ENCODE measurements at regions not wholly inside any gene's neighbourhood (a gene's known extent, or its start where the extent isn't known, plus 50 kb on each side); places are given as distances from the start of the nearest gene placed in this dataset.

DNA sequence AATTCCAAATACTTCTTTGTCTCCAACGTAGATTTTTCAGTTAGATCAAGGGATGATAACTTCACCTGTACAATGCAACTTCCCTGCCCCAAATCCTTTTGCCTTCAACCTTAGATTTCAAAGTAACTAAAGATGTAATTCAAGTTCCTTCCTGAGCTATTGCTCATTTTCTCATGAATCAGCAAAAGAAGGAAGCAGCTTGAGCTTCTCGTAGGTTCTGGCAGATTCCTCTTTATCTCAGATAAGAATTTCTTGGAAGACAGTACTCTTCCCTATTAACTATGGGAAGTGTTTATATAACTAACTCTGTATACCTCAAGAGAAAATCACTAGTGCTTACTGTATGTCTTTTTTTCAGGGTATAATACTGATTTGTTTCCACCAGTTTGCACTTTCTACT lies 203.8 kb downstream of the RASSF9 start:
- no peak for DNase-seq (ENCODE audit: low read depth in 1 of 2, low spot score in 2 of 2)
- Histone ChIP-seq H3K27me3 (replicated peaks in 1 of 4; ENCODE audit: control insufficient read depth in 3 of 4, extremely low read depth in 1 of 4, insufficient read depth in 3 of 4, low read length in 3 of 4) (no peaks in the 10 kb centered on the region), H3K4me2 (ENCODE audit: insufficient read depth in 1 of 2, low read depth in 2 of 2, low read length in 2 of 2) (no peak overlapping the region), H2BK15ac (ENCODE audit: low read length) (no peak overlapping the region), H2BK5ac (ENCODE audit: low read depth, low read length) (no peak overlapping the region), H4K8ac (ENCODE audit: extremely low read depth, insufficient read depth, low read length) (no peak overlapping the region), H3K79me1 (ENCODE audit: low read depth, low read length) (no peaks in the 10 kb centered on the region), H2AK5ac (ENCODE audit: low read depth, low read length) (no peak overlapping the region), H3K79me2 (ENCODE audit: control insufficient read depth in 1 of 2, insufficient read depth in 2 of 2, low read length in 2 of 2) (no peaks in the 10 kb centered on the region), H3K23ac (ENCODE audit: insufficient read length) (no peak overlapping the region), H3K4me1 (replicated peaks in 1 of 4; ENCODE audit: control insufficient read depth in 3 of 4, insufficient read depth in 4 of 4, low read length in 3 of 4) (no peaks in the 10 kb centered on the region), H3K56ac (replicated peaks; ENCODE audit: insufficient read length, low read depth, low read length) (no peak overlapping the region), H2BK12ac (ENCODE audit: low read depth, low read length) (no peak overlapping the region), H4K20me1 (replicated peaks in 1 of 2; ENCODE audit: control insufficient read depth in 1 of 2, insufficient read depth in 2 of 2, low read length in 2 of 2) (no peaks in the 10 kb centered on the region), H3K9ac (replicated peaks in 1 of 4; ENCODE audit: extremely low read depth in 1 of 4, low read depth in 3 of 4, low read length in 3 of 4) (no peak overlapping the region), H3K27ac (ENCODE audit: low read depth, low read length) (no peak overlapping the region), H3K14ac (ENCODE audit: insufficient read length) (no peak overlapping the region), H2BK20ac (ENCODE audit: low read length) (no peak overlapping the region), H3K36me3 (ENCODE audit: control insufficient read depth in 2 of 4, insufficient read depth in 4 of 4, low read length in 3 of 4) (no peaks in the 10 kb centered on the region), H4K5ac (ENCODE audit: insufficient read length, low read depth, low read length) (no peak overlapping the region), H3K4ac (replicated peaks; ENCODE audit: insufficient read length, low read depth, low read length) (no peak overlapping the region), H3K4me3 (ENCODE audit: extremely low read depth in 1 of 4, insufficient read depth in 2 of 4, low read depth in 3 of 4, low read length in 4 of 4) (no peak overlapping the region), H4K91ac (replicated peaks; ENCODE audit: insufficient read length, low read length) (no peak overlapping the region), H3K23me2 (ENCODE audit: low read depth, low read length) (no peaks in the 10 kb centered on the region), H3K18ac (ENCODE audit: extremely low read depth, low read length) (no peak overlapping the region), H2BK120ac (replicated peaks; ENCODE audit: low read depth, low read length) (no peak overlapping the region), H3K9me3 (ENCODE audit: insufficient read depth in 2 of 2, low read depth in 1 of 2, low read length in 1 of 2) (no peaks in the 10 kb centered on the region), H2AFZ (ENCODE audit: low read length) (no peak overlapping the region; the same call in 1 of the 2 replicates)
- no peak for FAIRE-seq
- ChIA-PET CTCF (ENCODE audit: partially characterized antibody) (interaction anchor here (2.4 kb wide), 1 partner anchor 235 kb away, joined by 6 read pairs; no protein-coding TSS in a partner anchor), POLR2A (ENCODE audit: partially characterized antibody) (no interaction called here)
- 88% methylated on average over 2 of the region's 2 CpGs; no CpG with 5 or more reads in 1 of the 2 experiments for WGBS, 2 experiments (ENCODE audit: extremely low coverage in 1 of 2, insufficient coverage in 1 of 2, insufficient read length in 1 of 2, insufficient replicate concordance in 2 of 2, low coverage in 1 of 2, low lambda C conversion rate in 2 of 2, missing lambda C conversion rate in 1 of 2)
- TF ChIP-seq POLR2A (IDR thresholded peaks at IDR 0.05; ENCODE audit: control extremely low read depth in 1 of 2, low read depth in 2 of 2, low read length in 2 of 2) (no peak), KDM1A (IDR thresholded peaks at IDR 0.05; ENCODE audit: borderline replicate concordance, low read length) (no peak), POLR2AphosphoS5 (IDR thresholded peaks at IDR 0.05; ENCODE audit: low read depth, low read length) (no peak), NRF1 (IDR thresholded peaks at IDR 0.05; ENCODE audit: low read depth, low read length) (no peak), KDM5A (IDR thresholded peaks at IDR 0.05; ENCODE audit: low read length) (no peak), E2F6 (IDR thresholded peaks at IDR 0.05) (no peak), KDM4A (IDR thresholded peaks at IDR 0.05; ENCODE audit: low read depth, low read length, severe bottlenecking) (no peak), TBP (IDR thresholded peaks at IDR 0.05; ENCODE audit: low read depth, low read length) (no peak), RNF2 (IDR thresholded peaks at IDR 0.05; ENCODE audit: borderline replicate concordance, low read depth, low read length, missing control alignments, poor library complexity, severe bottlenecking) (no peak), CHD1 (IDR thresholded peaks at IDR 0.05; ENCODE audit: low read depth, low read length) (no peak), SIN3A (conservative IDR thresholded peaks at IDR 0.05 in 1 of 2, IDR thresholded peaks at IDR 0.05 in 1 of 2; ENCODE audit: low read depth in 1 of 2, low read length in 2 of 2) (no peak), RXRA (IDR thresholded peaks at IDR 0.05; ENCODE audit: insufficient read depth, low read depth, low read length) (no peak), CEBPB (IDR thresholded peaks at IDR 0.05; ENCODE audit: low read depth, low read length) (no peak)
